Loucy (cell line): ENCODE measurements at regions not wholly inside any gene's neighbourhood (a gene's known extent, or its start where the extent isn't known, plus 50 kb on each side); places are given as distances from the start of the nearest gene placed in this dataset.

ENCODE experiments used
- EZH2phosphoT487 ChIP-seq: fragments of 200-600 bp; IDR thresholded peaks from 2 replicates; pipeline ENCODE4 v1.6.1; 2018; ENCODE audit warnings: antibody characterized with exemption, mild to moderate bottlenecking, moderate library complexity, borderline replicate concordance
- TF ChIP-seq, protein P1 (sequence below): fragments of 200-600 bp; sonication (generic); conservative IDR thresholded peaks from 2 replicates; pipeline ENCODE4 v1.5.1; 2014; ENCODE audit warnings: mild to moderate bottlenecking, antibody characterized with exemption, low read length

DNA sequence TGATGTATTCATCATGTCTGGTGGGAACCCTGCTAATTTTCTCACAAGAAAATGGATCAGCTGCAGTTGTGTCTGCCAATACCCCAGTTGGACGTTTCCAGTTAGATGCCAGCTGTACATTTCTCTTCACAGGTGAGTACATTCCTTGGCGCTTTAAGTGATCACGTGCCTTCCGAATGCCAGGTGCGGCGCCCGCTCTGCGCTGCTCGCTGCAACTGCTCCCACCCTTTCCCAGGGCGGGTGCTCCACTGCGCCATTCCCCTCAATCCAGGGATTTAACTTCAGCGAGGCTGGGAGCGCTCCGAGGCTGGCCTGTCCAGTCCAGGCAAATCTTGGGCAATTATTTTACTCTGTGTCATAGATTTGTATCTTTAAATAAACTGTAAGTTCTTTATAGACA is 225.0 kb upstream of the RAB6C start:
- TF ChIP-seq, protein P1, sequence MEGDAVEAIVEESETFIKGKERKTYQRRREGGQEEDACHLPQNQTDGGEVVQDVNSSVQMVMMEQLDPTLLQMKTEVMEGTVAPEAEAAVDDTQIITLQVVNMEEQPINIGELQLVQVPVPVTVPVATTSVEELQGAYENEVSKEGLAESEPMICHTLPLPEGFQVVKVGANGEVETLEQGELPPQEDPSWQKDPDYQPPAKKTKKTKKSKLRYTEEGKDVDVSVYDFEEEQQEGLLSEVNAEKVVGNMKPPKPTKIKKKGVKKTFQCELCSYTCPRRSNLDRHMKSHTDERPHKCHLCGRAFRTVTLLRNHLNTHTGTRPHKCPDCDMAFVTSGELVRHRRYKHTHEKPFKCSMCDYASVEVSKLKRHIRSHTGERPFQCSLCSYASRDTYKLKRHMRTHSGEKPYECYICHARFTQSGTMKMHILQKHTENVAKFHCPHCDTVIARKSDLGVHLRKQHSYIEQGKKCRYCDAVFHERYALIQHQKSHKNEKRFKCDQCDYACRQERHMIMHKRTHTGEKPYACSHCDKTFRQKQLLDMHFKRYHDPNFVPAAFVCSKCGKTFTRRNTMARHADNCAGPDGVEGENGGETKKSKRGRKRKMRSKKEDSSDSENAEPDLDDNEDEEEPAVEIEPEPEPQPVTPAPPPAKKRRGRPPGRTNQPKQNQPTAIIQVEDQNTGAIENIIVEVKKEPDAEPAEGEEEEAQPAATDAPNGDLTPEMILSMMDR, result no peak
- no peak for TF ChIP-seq EZH2phosphoT487
